HUES6 (cell line): ENCODE measurements at regions not wholly inside any gene's neighbourhood (a gene's known extent, or its start where the extent isn't known, plus 50 kb on each side); places are given as distances from the start of the nearest gene placed in this dataset.

Experiments
- H3K27ac ChIP-seq: 2 replicates; pipeline ENCODE4 v1.7.0; 2013; ENCODE audit warnings: low read depth, mild to moderate bottlenecking, low read length, inconsistent platforms
- H3K27me3 ChIP-seq: 2 replicates; pipeline ENCODE4 v1.6.1; 2013; ENCODE audit warnings: low read length; ENCODE audit not compliant: control insufficient read depth, insufficient read depth
- H3K36me3 ChIP-seq: 2 replicates; pipeline ENCODE4 v1.6.1; 2013; ENCODE audit warnings: low read length; ENCODE audit not compliant: control insufficient read depth, insufficient read depth
- H3K4me1 ChIP-seq: 2 replicates; pipeline ENCODE4 v1.6.1; 2013; ENCODE audit warnings: low read length; ENCODE audit not compliant: control insufficient read depth, insufficient read depth
- H3K4me3 ChIP-seq: 2 replicates; pipeline ENCODE4 v1.5.1; 2013; ENCODE audit warnings: low read depth, low read length
- H3K9ac ChIP-seq: one replicate; pipeline ENCODE4 v1.6.1; 2013; ENCODE audit warnings: mild to moderate bottlenecking, low read length
- H3K9me3 ChIP-seq: 2 replicates; pipeline ENCODE4 v1.6.1; 2013; ENCODE audit warnings: low read depth, low read length; ENCODE audit not compliant: control insufficient read depth, insufficient read depth

- Histone ChIP-seq H3K4me1 (0 out of 2 replicates have a peak, but pooled peaks cover 3% of the 10 kb centered on the region), H3K36me3 (no peaks in the 10 kb centered on the region; the same call in 1 of the 2 replicates), H3K9me3 (peaks cover 5% of the 10 kb centered on the region; the same call in 1 of the 2 replicates), H3K4me3 (no peak overlapping the region), H3K9ac (no peak overlapping the region), H3K27me3 (no peaks in the 10 kb centered on the region), H3K27ac (no peak overlapping the region)
Observed at GRCh38 chr15:58273104-58273503, 134.9 kb downstream of the AQP9 start.

- Histone ChIP-seq H3K4me1 (0 out of 2 replicates have a peak, but pooled peaks cover 3% of the 10 kb centered on the region), H3K27me3 (no peaks in the 10 kb centered on the region), H3K27ac (no peak overlapping the region), H3K36me3 (no peaks in the 10 kb centered on the region; the same call in 1 of the 2 replicates), H3K9ac (no peak overlapping the region), H3K9me3 (peaks cover 5% of the 10 kb centered on the region; the same call in 1 of the 2 replicates), H3K4me3 (no peak overlapping the region)
Observed at GRCh38 chr15:58274885-58275284, 136.7 kb downstream of the AQP9 start.

DNA sequence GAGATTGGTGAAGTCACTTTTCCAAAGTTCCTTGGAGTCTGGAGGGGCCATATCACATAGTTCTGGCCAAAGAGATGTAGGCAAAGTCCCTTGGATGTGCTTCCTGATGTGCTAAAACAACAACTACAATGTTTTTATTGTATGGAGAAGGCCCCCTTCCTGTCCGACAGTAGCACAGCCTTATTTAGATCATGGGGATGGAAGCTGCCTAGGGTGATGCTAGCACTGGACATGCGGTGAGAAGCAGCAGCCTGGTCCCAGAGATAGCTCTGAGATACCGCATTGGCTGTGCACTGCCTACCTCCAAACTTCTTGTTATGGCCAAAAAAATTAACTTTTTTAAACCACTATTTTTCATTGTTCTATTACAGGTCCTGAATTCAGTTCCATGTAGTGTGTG lies 137.6 kb downstream of the AQP9 start:
- Histone ChIP-seq H3K4me3 (no peak overlapping the region), H3K27me3 (no peaks in the 10 kb centered on the region), H3K36me3 (no peaks in the 10 kb centered on the region; the same call in 1 of the 2 replicates), H3K27ac (no peak overlapping the region), H3K9me3 (peaks cover 5% of the 10 kb centered on the region; the same call in 1 of the 2 replicates), H3K9ac (no peak overlapping the region), H3K4me1 (no peaks in the 10 kb centered on the region)

GRCh38 chr15:58276924-58277323 lies 138.7 kb downstream of the AQP9 start:
- peaks cover under 1% of the 10 kb centered on the region; the same call in 1 of the 2 replicates for H3K9me3 ChIP-seq
- H3K27me3 ChIP-seq = no peaks in the 10 kb centered on the region
- no peak overlapping the region for H3K27ac ChIP-seq
- no peak overlapping the region for H3K9ac ChIP-seq
- no peak overlapping the region for H3K4me3 ChIP-seq
- no peaks in the 10 kb centered on the region for H3K4me1 ChIP-seq
- no peaks in the 10 kb centered on the region for H3K36me3 ChIP-seq

DNA sequence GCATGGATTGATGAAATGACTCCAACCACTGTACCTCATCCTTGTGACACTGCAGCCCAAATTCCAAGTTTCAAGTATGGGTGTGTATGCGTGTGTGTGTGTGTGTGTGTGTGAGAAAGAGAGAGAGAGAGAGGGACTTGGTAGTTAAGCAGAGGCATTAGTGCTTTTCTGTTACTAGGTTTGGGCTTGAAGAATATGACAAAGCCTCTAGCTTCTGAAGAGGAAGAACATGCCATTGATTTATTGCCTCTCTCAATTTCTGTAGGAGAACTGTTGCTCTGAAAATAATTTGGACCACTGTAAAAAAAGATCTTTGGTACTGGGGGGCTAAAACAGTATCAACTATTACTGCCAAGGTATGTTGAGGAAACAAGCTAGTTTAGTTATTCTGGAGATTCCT lies 139.2 kb downstream of the AQP9 start:
- Histone ChIP-seq H3K36me3 (no peaks in the 10 kb centered on the region), H3K4me3 (no peak overlapping the region), H3K27me3 (no peaks in the 10 kb centered on the region), H3K4me1 (no peaks in the 10 kb centered on the region), H3K9me3 (no peaks in the 10 kb centered on the region), H3K9ac (no peak overlapping the region), H3K27ac (no peak overlapping the region)

- Histone ChIP-seq H3K9ac (no peak overlapping the region), H3K4me3 (no peak overlapping the region), H3K27me3 (no peaks in the 10 kb centered on the region), H3K27ac (no peak overlapping the region), H3K9me3 (no peaks in the 10 kb centered on the region), H3K4me1 (no peaks in the 10 kb centered on the region), H3K36me3 (no peaks in the 10 kb centered on the region)
Observed at GRCh38 chr15:58279106-58279505, 140.9 kb downstream of the AQP9 start.

DNA sequence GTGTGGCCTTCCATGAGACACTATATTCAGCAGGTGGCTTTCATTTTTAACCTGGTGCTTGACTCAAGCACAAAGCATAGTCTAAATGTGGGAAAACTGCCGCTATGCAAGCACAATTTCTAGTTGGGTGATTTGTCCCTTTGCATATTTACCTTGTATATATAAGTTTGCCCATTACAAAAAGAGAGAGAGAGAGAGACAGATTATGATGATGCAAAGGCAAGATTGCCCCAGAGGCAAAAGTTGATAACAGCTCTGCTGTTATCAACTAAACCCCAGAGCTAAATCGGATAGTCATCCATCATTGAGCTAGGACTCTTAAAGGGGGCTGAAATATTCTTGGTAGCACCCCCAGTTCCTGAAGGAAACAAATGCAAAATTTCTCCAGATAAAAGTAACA lies 141.5 kb downstream of the AQP9 start:
- Histone ChIP-seq H3K36me3 (no peaks in the 10 kb centered on the region), H3K4me1 (no peaks in the 10 kb centered on the region), H3K27me3 (no peaks in the 10 kb centered on the region), H3K9me3 (no peaks in the 10 kb centered on the region), H3K4me3 (no peak overlapping the region), H3K9ac (no peak overlapping the region), H3K27ac (no peak overlapping the region)

DNA sequence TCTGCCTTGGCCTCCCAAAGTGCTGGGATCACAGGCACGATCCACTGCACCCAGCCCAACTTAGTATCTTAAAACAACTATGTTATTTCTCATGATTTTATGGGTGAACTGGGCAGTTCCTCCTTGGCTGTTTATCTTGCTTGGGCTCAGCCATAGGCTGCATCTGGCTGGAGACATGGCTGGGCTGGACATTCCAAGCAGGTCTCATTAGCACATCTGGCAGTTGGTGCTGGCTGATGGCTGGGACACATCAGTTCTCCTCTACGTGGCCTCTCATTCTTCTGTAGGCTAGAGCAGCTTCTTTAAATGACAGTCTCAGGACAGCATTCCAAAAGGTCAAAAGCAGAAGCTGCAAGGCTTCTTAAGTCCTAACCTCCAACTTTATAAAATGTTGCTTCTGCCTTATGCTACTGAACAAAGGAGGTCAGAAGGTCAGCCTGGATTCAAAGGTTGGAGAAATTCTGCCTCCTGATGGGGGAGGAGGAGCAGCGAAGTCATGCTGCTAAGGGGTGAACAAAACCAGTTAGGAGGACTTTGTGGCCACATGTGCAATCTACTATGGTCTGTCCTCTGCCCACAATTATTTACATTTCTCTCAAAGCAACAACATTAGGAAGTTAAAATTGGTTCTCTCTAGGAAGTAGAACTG lies 144.0 kb downstream of the AQP9 start:
- no peak overlapping the region for H3K27ac ChIP-seq
- no peaks in the 10 kb centered on the region for H3K9me3 ChIP-seq
- no peaks in the 10 kb centered on the region for H3K27me3 ChIP-seq
- H3K36me3 ChIP-seq = no peaks in the 10 kb centered on the region
- no peaks in the 10 kb centered on the region for H3K4me1 ChIP-seq
- H3K4me3 ChIP-seq = no peak overlapping the region
- H3K9ac ChIP-seq = no peak overlapping the region

- H3K27me3 ChIP-seq = no peaks in the 10 kb centered on the region
Observed at GRCh38 chr15:58283302-58283701, 145.1 kb downstream of the AQP9 start.

GRCh38 chr15:58284293-58284692 lies 146.1 kb downstream of the AQP9 start:
- Histone ChIP-seq H3K4me1 (no peaks in the 10 kb centered on the region), H3K9me3 (no peaks in the 10 kb centered on the region), H3K27me3 (no peaks in the 10 kb centered on the region), H3K9ac (no peak overlapping the region), H3K4me3 (no peak overlapping the region), H3K36me3 (no peaks in the 10 kb centered on the region), H3K27ac (no peak overlapping the region)

More at GRCh38 chr15:58283302-58283701, 145.1 kb downstream of the AQP9 start:
- no peaks in the 10 kb centered on the region for H3K4me1 ChIP-seq
- H3K4me3 ChIP-seq = no peak overlapping the region
- no peaks in the 10 kb centered on the region for H3K9me3 ChIP-seq
- no peak overlapping the region for H3K9ac ChIP-seq
- H3K27ac ChIP-seq = no peak overlapping the region
- H3K36me3 ChIP-seq = no peaks in the 10 kb centered on the region

DNA sequence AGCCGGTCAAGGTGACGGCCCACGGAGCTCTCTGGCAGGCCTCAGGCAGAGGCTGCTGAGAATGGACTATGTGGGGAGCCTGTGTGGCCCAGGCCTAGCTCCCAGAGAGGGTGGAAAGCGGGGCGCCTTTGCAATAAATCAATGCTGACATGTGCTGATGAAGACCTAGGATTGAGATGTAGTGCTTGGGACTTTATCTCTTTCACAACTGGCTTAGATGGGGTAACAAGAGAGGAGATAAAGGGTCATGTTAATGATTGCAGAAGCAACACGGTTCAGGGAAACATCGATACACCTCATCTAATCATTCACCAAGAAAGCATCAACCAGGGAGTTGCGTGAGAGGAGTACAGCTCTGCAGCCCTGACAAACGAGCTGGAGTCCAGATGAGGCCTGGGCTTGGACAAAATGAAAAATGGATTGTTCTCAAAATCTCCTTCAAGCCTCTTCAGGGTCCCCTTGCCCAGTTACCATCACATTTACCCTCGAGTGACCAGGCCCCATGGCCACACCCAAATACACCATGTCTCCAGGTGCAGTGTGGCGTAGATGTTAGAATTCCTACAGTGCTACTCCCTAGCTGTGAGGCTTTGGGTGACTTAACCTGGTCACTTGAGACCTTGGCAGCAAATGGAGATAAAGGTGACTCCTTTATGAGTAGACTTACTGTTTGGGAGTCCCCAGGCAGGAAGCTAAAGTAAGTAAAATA lies 146.4 kb upstream of the LIPC start:
- H3K4me1 ChIP-seq = no peaks in the 10 kb centered on the region; the same call in 1 of the 2 replicates
- H3K9me3 ChIP-seq = no peaks in the 10 kb centered on the region
- H3K27ac ChIP-seq = no peak overlapping the region
- H3K9ac ChIP-seq = no peak overlapping the region
- H3K27me3 ChIP-seq = no peaks in the 10 kb centered on the region
- H3K36me3 ChIP-seq = no peaks in the 10 kb centered on the region
- no peak overlapping the region for H3K4me3 ChIP-seq
